C4-2B (cell line): ENCODE measurements at regions not wholly inside any gene's neighbourhood (a gene's known extent, or its start where the extent isn't known, plus 50 kb on each side); places are given as distances from the start of the nearest gene placed in this dataset.

Experiments
- CTCF ChIP-seq: fragments of 450-650 bp; conservative IDR thresholded peaks from 2 replicates; pipeline ENCODE4 v1.5.1; 2017; ENCODE audit warnings: mild to moderate bottlenecking
- ZFX ChIP-seq: fragments of 450-650 bp; IDR thresholded peaks from 2 replicates; pipeline ENCODE4 v1.6.1; 2017

GRCh38 chr4:24669751-24670150 is 85.4 kb upstream of the DHX15 start:
- no peak for TF ChIP-seq CTCF
- TF ChIP-seq ZFX = no peak
